GM19193 (cell line): ENCODE measurements at regions not wholly inside any gene's neighbourhood (a gene's known extent, or its start where the extent isn't known, plus 50 kb on each side); places are given as distances from the start of the nearest gene placed in this dataset.

Experiments
- POLR2A ChIP-seq: IDR thresholded peaks from 4 replicates; pipeline ENCODE4 v1.6.1; 2011; ENCODE audit not compliant: insufficient read depth, insufficient read length; ENCODE audit errors: extremely low read depth

- no peak for TF ChIP-seq POLR2A
These were observed 1551.6 kb downstream of the MRPL39 start for GRCh38 chr21:24055696-24056095.

DNA sequence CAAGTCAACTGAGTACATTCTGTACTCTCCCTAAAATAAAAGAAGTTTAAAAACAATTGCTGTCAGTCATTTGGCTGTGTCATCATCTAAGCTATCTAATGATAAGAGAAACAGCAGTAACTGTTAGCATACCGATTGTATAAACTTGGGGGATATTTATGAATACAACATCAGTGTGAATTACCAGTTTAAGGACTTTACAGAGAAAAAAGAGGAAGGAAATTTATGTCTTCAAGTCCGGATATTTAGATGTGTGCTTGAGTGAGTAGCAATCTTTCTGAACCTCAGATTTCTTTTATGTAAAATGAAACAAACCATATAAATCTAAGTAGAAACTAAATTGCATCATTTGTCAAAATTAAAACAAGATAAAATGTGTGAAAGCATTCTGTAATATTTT, 1557.0 kb downstream of the MRPL39 start:
- TF ChIP-seq POLR2A, result no peak

GRCh38 chr21:24046829-24047443, 1560.3 kb downstream of the MRPL39 start:
- TF ChIP-seq POLR2A, result no peak

DNA sequence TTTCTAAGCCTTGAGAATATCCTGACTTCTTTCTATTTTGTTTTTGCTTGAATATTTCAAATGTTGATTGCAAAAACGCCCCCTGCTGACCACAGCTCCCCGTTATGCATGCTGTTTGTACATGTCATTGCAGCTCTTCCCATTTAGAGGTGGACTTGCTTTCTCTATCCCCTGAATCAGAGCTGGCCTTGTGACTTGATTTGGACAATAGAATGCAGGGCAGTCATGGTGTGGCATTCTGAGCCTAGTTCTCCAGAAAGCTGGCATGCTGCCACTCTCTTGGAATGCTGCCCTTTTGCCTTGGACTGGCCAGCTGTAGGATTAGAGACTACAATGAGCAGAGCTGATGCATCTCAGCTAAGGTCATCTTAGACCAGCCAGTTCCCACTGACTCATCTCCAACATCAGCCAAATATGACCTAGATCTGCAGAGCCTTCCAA, 1561.5 kb downstream of the MRPL39 start:
- TF ChIP-seq POLR2A, result no peak

DNA sequence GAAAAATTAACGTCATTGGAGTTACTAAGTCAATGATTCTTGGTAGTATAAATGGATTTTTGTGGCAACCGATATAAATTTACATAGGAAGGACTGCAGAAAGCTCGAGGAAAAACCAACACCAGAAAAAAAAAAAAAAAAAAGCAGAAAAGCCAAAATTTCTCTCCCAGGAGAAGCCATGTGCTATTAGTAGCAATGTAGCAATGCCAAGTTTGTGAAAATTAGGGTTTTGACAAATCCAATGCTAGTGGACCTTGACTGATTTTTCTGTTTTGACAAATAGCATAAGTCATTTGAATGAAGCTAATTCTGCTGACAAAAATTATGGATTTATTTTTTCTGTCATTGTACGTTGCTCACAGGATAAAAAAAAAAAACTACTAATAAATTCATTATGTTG, 1561.9 kb downstream of the MRPL39 start:
- TF ChIP-seq POLR2A, result no peak

GRCh38 chr21:24042687-24043086, 1564.6 kb downstream of the MRPL39 start:
- TF ChIP-seq POLR2A, result no peak

GRCh38 chr21:24032709-24033232, 1574.5 kb downstream of the MRPL39 start:
- no peak for TF ChIP-seq POLR2A

GRCh38 chr21:24027396-24027795, 1579.9 kb downstream of the MRPL39 start:
- TF ChIP-seq POLR2A, result no peak

DNA sequence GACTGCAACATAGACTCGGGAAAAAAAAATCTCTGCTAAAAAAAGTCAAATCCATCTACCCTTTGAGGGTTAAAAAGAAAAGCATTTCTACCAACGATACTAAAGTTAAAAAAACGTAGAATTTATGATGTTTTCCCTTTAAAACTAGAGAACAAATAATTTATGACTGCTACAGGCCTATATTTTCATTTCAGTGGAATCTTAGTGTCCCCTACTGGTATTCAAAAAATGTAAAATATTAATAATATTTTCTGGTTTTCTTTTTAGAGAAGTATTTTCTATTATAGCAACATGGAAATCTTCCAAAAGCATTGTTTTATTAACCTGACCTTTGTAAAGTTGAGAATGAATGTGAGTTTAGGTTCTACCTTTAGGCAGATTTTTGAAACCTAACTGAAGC, 1582.2 kb downstream of the MRPL39 start:
- no peak for TF ChIP-seq POLR2A

GRCh38 chr21:24023936-24024335, 1583.3 kb downstream of the MRPL39 start:
- TF ChIP-seq POLR2A, result no peak

DNA sequence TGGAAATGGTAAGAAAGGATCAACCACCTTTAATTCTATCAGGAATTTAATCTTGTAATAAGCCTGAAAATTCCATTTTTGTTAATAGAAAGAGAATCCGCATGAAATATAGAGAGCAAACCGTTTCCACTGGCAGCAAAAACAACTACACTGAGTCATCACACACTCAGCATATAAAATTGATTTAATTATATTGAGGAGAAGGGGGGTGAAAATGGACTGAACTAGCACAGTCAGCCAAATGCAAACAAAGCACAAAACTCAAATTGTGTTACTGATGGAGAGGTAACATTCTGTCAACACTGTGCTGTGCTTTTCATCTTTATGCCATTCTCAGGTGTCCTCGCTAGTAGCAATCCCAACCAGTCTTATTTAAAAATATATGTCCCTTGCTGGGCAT, 1583.9 kb downstream of the MRPL39 start:
- TF ChIP-seq POLR2A, result no peak

DNA sequence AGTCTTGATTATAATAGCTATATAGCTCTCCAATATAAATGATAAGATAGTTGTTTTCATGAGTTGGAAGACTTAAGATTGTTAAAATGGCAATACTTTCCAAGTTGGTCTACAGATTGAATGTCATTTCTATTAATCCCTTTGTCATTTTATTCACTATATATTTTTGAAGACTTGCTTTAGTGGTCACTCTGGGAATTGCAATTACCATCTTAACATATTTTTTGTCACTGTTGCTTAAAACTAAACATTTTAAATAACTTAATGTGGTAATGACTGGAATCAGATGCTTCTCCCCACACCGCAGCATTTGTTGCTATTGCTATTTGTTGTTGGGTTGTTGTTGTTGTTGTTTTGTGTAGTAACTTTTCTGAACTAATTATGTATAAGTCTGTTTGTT, 1592.9 kb downstream of the MRPL39 start:
- no peak for TF ChIP-seq POLR2A

DNA sequence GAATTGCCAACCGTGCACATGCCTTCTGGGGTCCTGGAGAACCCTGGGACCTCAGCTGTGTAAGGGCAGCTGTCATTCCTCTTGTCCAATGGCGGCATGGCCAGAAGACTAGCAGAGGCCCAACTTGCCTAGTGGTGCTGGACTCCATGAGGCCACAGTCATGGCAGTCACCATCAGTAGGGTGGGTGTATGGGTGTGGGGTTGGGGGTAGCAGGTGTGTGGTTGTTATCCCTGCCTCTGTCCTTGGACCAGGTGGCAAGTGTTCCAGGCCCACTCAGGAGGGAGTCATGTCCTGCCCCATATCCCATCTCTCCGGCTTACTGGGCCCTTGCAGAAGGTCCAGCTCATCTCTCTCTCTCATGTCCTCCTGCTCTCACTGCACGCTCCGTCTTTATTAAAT, 1596.2 kb downstream of the MRPL39 start:
- TF ChIP-seq POLR2A, result no peak

GRCh38 chr21:24007592-24007991, 1599.7 kb downstream of the MRPL39 start:
- no peak for TF ChIP-seq POLR2A

DNA sequence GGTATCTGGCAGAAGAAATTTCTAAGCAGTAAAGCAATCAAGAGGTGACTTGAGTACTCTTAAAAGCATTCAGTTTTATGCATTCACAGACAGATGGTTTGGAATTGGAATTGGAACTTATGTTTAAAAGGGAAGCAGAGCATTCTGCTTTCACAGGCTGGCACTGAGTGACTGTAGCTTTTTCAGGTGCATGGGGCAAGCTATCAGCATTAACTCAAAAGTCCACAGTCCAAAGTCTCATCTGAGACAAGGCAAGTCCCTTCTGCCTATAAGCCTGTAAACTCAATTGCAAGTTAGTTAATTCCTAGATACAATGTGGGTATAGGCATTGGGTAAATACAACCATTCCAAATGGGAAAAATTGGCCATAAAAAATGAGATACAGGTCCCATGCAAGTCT, 1620.3 kb downstream of the MRPL39 start:
- no peak for TF ChIP-seq POLR2A

DNA sequence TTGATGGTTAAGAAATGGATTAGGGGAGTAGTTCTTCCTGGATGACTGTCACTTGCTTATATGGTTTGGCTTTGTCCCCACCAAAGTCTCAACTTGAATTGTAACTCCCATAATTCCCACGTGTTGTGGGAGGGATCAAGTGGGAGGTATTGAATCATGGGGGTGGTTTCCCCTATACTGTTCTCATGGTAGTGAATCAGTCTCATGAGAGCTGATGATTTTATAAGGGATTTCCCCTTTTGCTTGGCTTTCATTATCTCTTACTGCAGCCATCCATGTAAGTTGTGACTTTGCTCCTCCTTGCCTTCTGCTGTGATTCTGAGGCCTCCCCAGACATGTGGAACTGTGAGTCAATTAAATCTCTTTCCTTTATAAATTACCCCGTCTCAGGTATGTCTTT, 1621.1 kb downstream of the MRPL39 start:
- TF ChIP-seq POLR2A, result no peak

GRCh38 chr21:23982546-23982945, 1624.7 kb downstream of the MRPL39 start:
- no peak for TF ChIP-seq POLR2A
